Smooth muscle cell (in vitro differentiated cells): ENCODE measurements at regions not wholly inside any gene's neighbourhood (a gene's known extent, or its start where the extent isn't known, plus 50 kb on each side); places are given as distances from the start of the nearest gene placed in this dataset.

ENCODE experiments used
- DNase-seq: peaks from one replicate; lab custom pipeline; 2025; ENCODE audit not compliant: unreplicated experiment; lab: John Stamatoyannopoulos, UW
- H2AFZ ChIP-seq: fragments of 200-600 bp; sonication (generic); 2 replicates; pipeline ENCODE4 v1.6.0; 2016; ENCODE audit warnings: antibody characterized with exemption, low read depth, mild to moderate bottlenecking
- H3F3A ChIP-seq: fragments of 200-600 bp; sonication (generic); 2 replicates; pipeline ENCODE4 v1.6.0; 2017; ENCODE audit warnings: antibody characterized with exemption, low read depth
- H3K27ac ChIP-seq: fragments of 200-600 bp; sonication (generic); 2 replicates; pipeline ENCODE4 v1.5.1; 2016; ENCODE audit warnings: low read depth, mild to moderate bottlenecking
- H3K27me3 ChIP-seq: fragments of 200-600 bp; sonication (generic); 2 replicates; pipeline ENCODE4 v1.6.1; 2016; ENCODE audit warnings: low read depth, mild to moderate bottlenecking
- H3K36me3 ChIP-seq: fragments of 200-600 bp; sonication (generic); 2 replicates; pipeline ENCODE4 v1.5.1; 2016; ENCODE audit warnings: low read depth
- H3K4me1 ChIP-seq: fragments of 200-600 bp; sonication (generic); 2 replicates; pipeline ENCODE4 v1.5.1; 2016; ENCODE audit warnings: low read depth
- H3K4me2 ChIP-seq: fragments of 200-600 bp; sonication (generic); 2 replicates; pipeline ENCODE4 v1.6.0; 2016; ENCODE audit warnings: mild to moderate bottlenecking
- H3K4me3 ChIP-seq: fragments of 200-600 bp; sonication (generic); 2 replicates; pipeline ENCODE4 v1.5.1; 2016; ENCODE audit warnings: mild to moderate bottlenecking
- H3K79me2 ChIP-seq: fragments of 200-600 bp; sonication (generic); 2 replicates; pipeline ENCODE4 v1.6.0; 2016; ENCODE audit warnings: low read depth, mild to moderate bottlenecking
- H3K9ac ChIP-seq: fragments of 200-600 bp; sonication (generic); 2 replicates; pipeline ENCODE4 v1.6.0; 2016; ENCODE audit warnings: low read depth
- H3K9me3 ChIP-seq: fragments of 200-600 bp; sonication (generic); replicated peaks from 2 replicates; pipeline ENCODE4 v1.5.1; 2016; ENCODE audit warnings: low read depth
- H4K20me1 ChIP-seq: fragments of 200-600 bp; sonication (generic); 2 replicates; pipeline ENCODE4 v1.6.0; 2016; ENCODE audit warnings: low read depth
- WGBS: methylation state at CpG from one replicate; pipeline ENCODE4 v1.1.7; 2016; ENCODE audit warnings: low lambda C conversion rate; 5-methylcytosine and 5-hydroxymethylcytosine counted together
- TF ChIP-seq, protein P1 (sequence below): fragments of 200-600 bp; sonication (generic); IDR thresholded peaks from 2 replicates; pipeline ENCODE4 v1.5.1; 2017; ENCODE audit warnings: borderline replicate concordance, mild to moderate bottlenecking, antibody characterized with exemption; ENCODE audit not compliant: insufficient read depth, poor library complexity, severe bottlenecking

DNA sequence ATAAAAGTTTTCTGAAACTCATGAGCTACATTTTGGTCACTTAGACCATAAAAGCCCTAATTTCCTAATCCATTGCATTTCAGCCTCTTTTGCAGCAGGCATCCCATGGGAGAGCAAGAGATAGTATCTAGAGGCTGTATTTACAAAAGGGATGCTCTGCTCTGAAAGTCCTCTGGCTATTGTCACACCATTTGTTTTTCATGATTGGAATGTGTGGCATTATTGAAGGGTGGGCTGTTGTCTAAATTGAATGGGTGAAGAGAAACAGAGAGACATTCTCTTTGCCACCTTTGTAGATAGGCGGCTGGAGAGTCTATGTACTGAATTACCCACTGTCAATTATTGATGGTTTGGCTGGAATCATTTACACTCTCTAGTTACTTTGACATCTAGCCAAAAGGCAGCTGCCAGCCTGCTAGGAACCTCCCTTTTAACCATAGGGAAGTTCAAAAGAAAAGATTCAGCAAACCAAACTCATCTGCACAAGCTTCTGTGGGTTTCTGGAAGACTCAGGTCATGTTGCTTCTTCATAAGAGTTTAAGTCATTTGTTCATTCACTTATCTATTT is 89.8 kb upstream of the RARB start:
- Histone ChIP-seq H3K27me3 (no peaks in the 10 kb centered on the region), H3K4me3 (no peak overlapping the region), H3K79me2 (no peaks in the 10 kb centered on the region), H3F3A (peaks cover 12% of the 10 kb centered on the region), H3K4me2 (no peak overlapping the region), H4K20me1 (no peaks in the 10 kb centered on the region), H3K9ac (no peak overlapping the region), H2AFZ (no peak overlapping the region), H3K36me3 (no peaks in the 10 kb centered on the region), H3K4me1 (no peaks in the 10 kb centered on the region), H3K27ac (no peak overlapping the region), H3K9me3 (no peaks in the 10 kb centered on the region)
- 32% methylated on average over 1 of the region's 1 CpG for WGBS
- no peak for DNase-seq
- TF ChIP-seq, protein P1, sequence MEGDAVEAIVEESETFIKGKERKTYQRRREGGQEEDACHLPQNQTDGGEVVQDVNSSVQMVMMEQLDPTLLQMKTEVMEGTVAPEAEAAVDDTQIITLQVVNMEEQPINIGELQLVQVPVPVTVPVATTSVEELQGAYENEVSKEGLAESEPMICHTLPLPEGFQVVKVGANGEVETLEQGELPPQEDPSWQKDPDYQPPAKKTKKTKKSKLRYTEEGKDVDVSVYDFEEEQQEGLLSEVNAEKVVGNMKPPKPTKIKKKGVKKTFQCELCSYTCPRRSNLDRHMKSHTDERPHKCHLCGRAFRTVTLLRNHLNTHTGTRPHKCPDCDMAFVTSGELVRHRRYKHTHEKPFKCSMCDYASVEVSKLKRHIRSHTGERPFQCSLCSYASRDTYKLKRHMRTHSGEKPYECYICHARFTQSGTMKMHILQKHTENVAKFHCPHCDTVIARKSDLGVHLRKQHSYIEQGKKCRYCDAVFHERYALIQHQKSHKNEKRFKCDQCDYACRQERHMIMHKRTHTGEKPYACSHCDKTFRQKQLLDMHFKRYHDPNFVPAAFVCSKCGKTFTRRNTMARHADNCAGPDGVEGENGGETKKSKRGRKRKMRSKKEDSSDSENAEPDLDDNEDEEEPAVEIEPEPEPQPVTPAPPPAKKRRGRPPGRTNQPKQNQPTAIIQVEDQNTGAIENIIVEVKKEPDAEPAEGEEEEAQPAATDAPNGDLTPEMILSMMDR = no peak

DNA sequence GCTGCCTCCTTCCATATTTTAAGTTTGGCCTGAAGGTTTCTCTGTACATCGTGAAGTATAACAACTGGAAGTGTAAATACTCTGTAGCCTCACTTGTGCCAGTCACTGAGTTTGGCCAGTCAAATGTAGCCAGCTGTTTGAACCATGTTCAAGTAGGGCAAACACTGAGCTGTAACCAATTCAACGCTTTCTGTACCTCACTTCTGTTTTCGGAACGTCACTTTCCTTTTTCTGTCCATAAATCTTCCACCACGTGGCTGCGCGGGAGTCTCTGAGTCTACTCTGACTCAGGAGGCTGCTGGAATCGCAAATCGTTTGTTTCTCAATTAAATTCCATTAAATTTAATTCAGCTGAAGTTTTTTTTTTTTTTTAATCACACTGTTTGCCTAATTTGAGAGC is 88.8 kb upstream of the RARB start:
- no peaks in the 10 kb centered on the region for H3K36me3 ChIP-seq
- H4K20me1 ChIP-seq = no peaks in the 10 kb centered on the region
- no peaks in the 10 kb centered on the region for H3K4me1 ChIP-seq
- no peak overlapping the region for H3K27ac ChIP-seq
- TF ChIP-seq, protein P1 = no peak
- H3K9ac ChIP-seq = no peak overlapping the region
- H3K4me2 ChIP-seq = no peak overlapping the region
- no peaks in the 10 kb centered on the region for H3K27me3 ChIP-seq
- no peaks in the 10 kb centered on the region for H3K79me2 ChIP-seq
- no peak for DNase-seq
- no peak overlapping the region for H3K4me3 ChIP-seq
- WGBS = 79% methylated on average over 9 of the region's 9 CpGs
- H2AFZ ChIP-seq = no peak overlapping the region
- H3K9me3 ChIP-seq = no peaks in the 10 kb centered on the region
- peaks cover 12% of the 10 kb centered on the region for H3F3A ChIP-seq

DNA sequence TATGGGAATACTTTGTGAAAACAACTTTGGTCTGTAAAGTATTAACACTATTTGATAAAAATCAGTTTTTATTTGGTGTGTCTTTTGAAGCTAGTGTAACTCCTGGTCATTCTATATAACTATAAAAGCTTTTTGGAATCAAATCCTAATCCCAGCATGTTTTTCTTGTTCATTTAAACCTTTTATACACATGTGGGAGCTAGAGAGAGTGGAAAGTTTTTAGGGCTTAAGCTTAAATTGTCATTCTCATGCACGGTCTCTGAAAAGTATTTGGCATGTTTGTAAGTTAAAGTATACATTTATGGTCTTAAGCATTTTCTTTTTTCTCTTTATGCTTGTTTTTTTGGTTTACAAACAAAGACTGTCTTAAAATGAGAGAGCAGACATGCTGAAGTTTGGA is 83.4 kb upstream of the RARB start:
- Histone ChIP-seq H4K20me1 (no peaks in the 10 kb centered on the region), H2AFZ (peak overlapping the region; percentile 76), H3K9ac (no peak overlapping the region), H3K4me1 (peaks cover 4% of the 10 kb centered on the region), H3K4me3 (no peak overlapping the region), H3K4me2 (peak overlapping the region; percentile 49), H3K27ac (peak overlapping the region; percentile 66), H3K27me3 (no peaks in the 10 kb centered on the region), H3F3A (peaks cover 10% of the 10 kb centered on the region), H3K36me3 (no peaks in the 10 kb centered on the region), H3K9me3 (no peaks in the 10 kb centered on the region), H3K79me2 (no peaks in the 10 kb centered on the region)
- DNase-seq = no peak
- TF ChIP-seq, protein P1 = no peak
- WGBS = 14% methylated on average over 1 of the region's 1 CpG

DNA sequence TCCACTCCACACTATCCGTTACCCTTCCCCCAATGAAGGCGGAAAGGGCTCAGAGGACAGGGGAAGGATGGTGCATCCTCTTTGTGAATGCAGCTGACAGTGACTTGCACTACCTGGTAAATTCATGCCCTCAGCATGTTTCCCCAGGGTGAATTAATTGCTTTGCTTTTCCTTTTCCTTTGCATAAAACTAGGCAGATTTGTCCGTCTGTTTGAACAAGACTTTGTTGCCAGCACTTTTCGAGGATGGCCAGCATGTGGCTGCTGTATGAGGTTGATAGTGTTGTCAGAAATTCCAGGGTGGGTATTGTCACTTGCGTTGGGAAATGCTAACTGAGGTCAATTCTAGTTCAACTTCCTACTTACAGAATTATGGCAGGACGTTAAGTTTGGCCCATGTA is 79.0 kb upstream of the RARB start:
- TF ChIP-seq, protein P1 = no peak
- H3K79me2 ChIP-seq = no peaks in the 10 kb centered on the region
- H2AFZ ChIP-seq = no peak overlapping the region
- H3K4me2 ChIP-seq = no peak overlapping the region
- H3K4me3 ChIP-seq = no peak overlapping the region
- no peak overlapping the region for H3K27ac ChIP-seq
- no peak for DNase-seq
- H3K9ac ChIP-seq = no peak overlapping the region
- WGBS = 83% methylated on average over 6 of the region's 6 CpGs
- H3F3A ChIP-seq = peaks cover 14% of the 10 kb centered on the region
- no peaks in the 10 kb centered on the region for H3K9me3 ChIP-seq
- H4K20me1 ChIP-seq = no peaks in the 10 kb centered on the region
- peaks cover 28% of the 10 kb centered on the region for H3K4me1 ChIP-seq
- no peaks in the 10 kb centered on the region for H3K36me3 ChIP-seq
- H3K27me3 ChIP-seq = no peaks in the 10 kb centered on the region
